GM12878 (cell line): ENCODE measurements at regions not wholly inside any gene's neighbourhood (a gene's known extent, or its start where the extent isn't known, plus 50 kb on each side); places are given as distances from the start of the nearest gene placed in this dataset.
"Not testable (repeated sequence)": the region's sequence is repeated elsewhere in the genome, so short reads cannot be mapped to it uniquely, and the experiment has no call there.

Source experiments
- ATAC-seq: fragments of 200-7000 bp; cut with Tn5 transposase; 3 replicates; pipeline ENCODE4 v1.9.1; 2020; ENCODE audit warnings: mild to moderate bottlenecking, moderate library complexity
- BruUV-seq: library from RNA; stranded (reverse); fragments of 400-500 nt; replicated peaks from 2 replicates; lab custom pipeline; 2021; lab: Mats Ljungman, UMichigan
- CTCF ChIA-PET: fragments of 300-600 bp; sonication (Branson Sonifier 250); formaldehyde crosslinking; extraction: SDS; loops from one replicate; lab custom pipeline; 2021; ENCODE audit warnings: inconsistent platforms; lab: Yijun Ruan, JAX
- POLR2A ChIA-PET: fragments of 350-600 bp; formaldehyde crosslinking; extraction: SDS; loops from one replicate; lab custom pipeline; 2021; ENCODE audit warnings: inconsistent platforms; lab: Charles Lee
- RAD21 ChIA-PET: fragments of 300-600 bp; sonication (Branson Sonifier 250); formaldehyde crosslinking; loops from one replicate; lab custom pipeline; 2023; ENCODE audit warnings: antibody characterized with exemption; ENCODE audit not compliant: unreplicated experiment; lab: Charles Lee
- SMC1A ChIA-PET: fragments of 300-600 bp; sonication (Branson Sonifier 250); formaldehyde crosslinking; loops from one replicate; lab custom pipeline; 2023; ENCODE audit not compliant: unreplicated experiment, uncharacterized antibody; lab: Charles Lee
- DNase-seq: peaks from one replicate; pipeline ENCODE4 v3.0.0-alpha.2; 2011; ENCODE audit warnings: low read depth, low spot score
- FAIRE-seq: peaks from 3 replicates; lab custom pipeline; 2011; peaks lifted over from hg19 to GRCh38; lab: Jason Lieb, UNC
- H2AFZ ChIP-seq: 2 replicates; pipeline ENCODE4 v1.6.0; 2011; ENCODE audit warnings: low read depth, low read length, control low read depth; ENCODE audit not compliant: control insufficient read depth
- H3K27ac ChIP-seq: 2 replicates; pipeline ENCODE4 v1.5.1; 2011; ENCODE audit warnings: control low read depth; ENCODE audit not compliant: control insufficient read depth, insufficient read depth
- H3K27me3 ChIP-seq, 2 experiments: replicated peaks in 1 of 2; 2 replicates each; pipeline versions ENCODE4 v1.6.0 to v1.6.1; 2011; ENCODE audit warnings: low read length in 1 of 2; ENCODE audit not compliant: control insufficient read depth in 2 of 2, insufficient read depth in 2 of 2
- H3K36me3 ChIP-seq, 2 experiments: 2 replicates each; pipeline ENCODE4 v1.5.1; 2011; ENCODE audit warnings: low read length in 1 of 2; ENCODE audit not compliant: control insufficient read depth in 2 of 2, insufficient read depth in 2 of 2
- H3K4me1 ChIP-seq: 2 replicates; pipeline ENCODE4 v1.6.1; 2011; ENCODE audit warnings: mild to moderate bottlenecking, low read length, moderate library complexity, mixed read lengths; ENCODE audit not compliant: control insufficient read depth, insufficient read depth
- H3K4me2 ChIP-seq: 2 replicates; pipeline ENCODE4 v1.6.0; 2011; ENCODE audit warnings: control low read depth; ENCODE audit not compliant: control insufficient read depth, insufficient read depth
- H3K4me3 ChIP-seq: fragments of 200-600 bp; sonication (generic); 2 replicates; pipeline ENCODE4 v1.5.1; 2016
- H3K79me2 ChIP-seq: 2 replicates; pipeline ENCODE4 v1.6.0; 2011; ENCODE audit warnings: low read length; ENCODE audit not compliant: control insufficient read depth, insufficient read depth
- H3K9ac ChIP-seq: 2 replicates; pipeline ENCODE4 v1.8.0; 2011; ENCODE audit warnings: low read length, control low read depth, mixed read lengths; ENCODE audit not compliant: control insufficient read depth, insufficient read depth
- H3K9me3 ChIP-seq: replicated peaks from 3 replicates; pipeline ENCODE4 v1.5.1; 2011; ENCODE audit warnings: mild to moderate bottlenecking, low read length; ENCODE audit not compliant: control insufficient read depth, insufficient read depth
- H4K20me1 ChIP-seq: 2 replicates; pipeline ENCODE4 v1.6.0; 2011; ENCODE audit not compliant: control insufficient read depth, insufficient read depth
- BCLAF1 ChIP-seq: fragments of 450-650 bp; IDR thresholded peaks from 2 replicates; pipeline ENCODE4 v1.6.1; 2017; ENCODE audit warnings: antibody characterized with exemption, mild to moderate bottlenecking, moderate library complexity
- BRCA1 ChIP-seq: IDR thresholded peaks from 2 replicates; pipeline ENCODE4 v1.6.1; 2011; ENCODE audit warnings: low read depth, low read length, improper control_type of control experiment
- DPF2 ChIP-seq: fragments of 450-650 bp; IDR thresholded peaks from 2 replicates; pipeline ENCODE4 v1.6.1; 2017; ENCODE audit warnings: mild to moderate bottlenecking
- IKZF1 ChIP-seq: fragments of 450-650 bp; conservative IDR thresholded peaks from 2 replicates; pipeline ENCODE4 v1.6.1; 2017; ENCODE audit warnings: antibody characterized with exemption, mild to moderate bottlenecking
- IRF5 ChIP-seq: fragments of 450-650 bp; IDR thresholded peaks from 2 replicates; pipeline ENCODE4 v1.6.1; 2017; ENCODE audit warnings: borderline replicate concordance
- JUNB ChIP-seq: IDR thresholded peaks from 2 replicates; pipeline ENCODE4 v1.6.1; 2016; ENCODE audit warnings: antibody characterized with exemption, mild to moderate bottlenecking
- MTA3 ChIP-seq: IDR thresholded peaks from 2 replicates; pipeline ENCODE4 v1.6.1; 2012; ENCODE audit warnings: low read length, inconsistent platforms, borderline replicate concordance
- MYC ChIP-seq: IDR thresholded peaks from 2 replicates; pipeline ENCODE4 v1.6.1; 2011; ENCODE audit warnings: mild to moderate bottlenecking, low read length, moderate library complexity, inconsistent platforms; ENCODE audit not compliant: insufficient read depth, insufficient replicate concordance, insufficient read length, severe bottlenecking
- RCOR1 ChIP-seq: conservative IDR thresholded peaks from 2 replicates; pipeline ENCODE4 v1.6.1; 2012; ENCODE audit warnings: low read depth, low read length, improper control_type of control experiment
- RELB ChIP-seq: fragments of 450-650 bp; IDR thresholded peaks from 2 replicates; pipeline ENCODE4 v1.6.1; 2017; ENCODE audit warnings: low read depth, mild to moderate bottlenecking, moderate library complexity
- STAT1 ChIP-seq: fragments of 450-650 bp; conservative IDR thresholded peaks from 2 replicates; pipeline ENCODE4 v1.6.1; 2014; ENCODE audit warnings: antibody characterized with exemption, mild to moderate bottlenecking
- WGBS: methylation state at CpG from one replicate; pipeline ENCODE4 v1.1.6; 2016; ENCODE audit warnings: low lambda C conversion rate; ENCODE audit not compliant: insufficient replicate concordance, insufficient coverage; ENCODE audit errors: missing lambda C conversion rate; 5-methylcytosine and 5-hydroxymethylcytosine counted together
- in situ Hi-C: fragments of 300-500 bp; cut with MboI; formaldehyde crosslinking; loops from 9 replicates; pipeline ENCODE4 v1.14.3; 2018; ENCODE audit warnings: mixed read lengths
- intact Hi-C: fragments of 100-400 bp; cut with micrococcal nuclease; formaldehyde crosslinking; loops from one replicate; pipeline ENCODE4 v1.14.2; 2022; ENCODE audit not compliant: unreplicated experiment

GRCh38 chr19:23470873-23471545 is 75.7 kb upstream of the ZNF91 start (continued):
- no peak for TF ChIP-seq MTA3
- TF ChIP-seq RCOR1: no peak
- no peak for TF ChIP-seq BRCA1
- no peak for TF ChIP-seq JUNB

- H3K4me2 ChIP-seq, FAIRE-seq, BruUV-seq, H3K4me3 ChIP-seq, H2AFZ ChIP-seq, H3K27me3 ChIP-seq, H3K27ac ChIP-seq, H4K20me1 ChIP-seq, POLR2A ChIA-PET, ATAC-seq, H3K4me1 ChIP-seq, in situ Hi-C loops, SMC1A ChIA-PET, CTCF ChIA-PET, H3K9me3 ChIP-seq, H3K36me3 ChIP-seq, H3K79me2 ChIP-seq, RAD21 ChIA-PET, H3K9ac ChIP-seq, DNase-seq, intact Hi-C loops: not testable (repeated sequence)
- WGBS: 39% methylated on average over 2 of the region's 2 CpGs
Measured at GRCh38 chr19:23464349-23464748, 69.1 kb upstream of the ZNF91 start.

- ATAC-seq: no peak
- ChIA-PET POLR2A (no interaction called here), CTCF (no interaction called here), SMC1A (no interaction called here), RAD21 (no interaction called here)
- no peak overlapping the region for H3K27ac ChIP-seq
- H3K4me2 ChIP-seq: no peak overlapping the region
- intact Hi-C loops: no loop called here
- H3K27me3 ChIP-seq: no peaks in the 10 kb centered on the region
- no peak overlapping the region for H2AFZ ChIP-seq
- H3K4me3 ChIP-seq: no peak overlapping the region
- H3K9ac ChIP-seq: no peak overlapping the region
- H3K79me2 ChIP-seq: no peaks in the 10 kb centered on the region
- no peaks in the 10 kb centered on the region for H4K20me1 ChIP-seq
- in situ Hi-C loops: no loop called here
- DNase-seq: no peak
- no peaks in the 10 kb centered on the region for H3K36me3 ChIP-seq
- no peaks in the 10 kb centered on the region; the same call in 2 of the 3 replicates for H3K9me3 ChIP-seq
- FAIRE-seq: no peak
- no TSS peak for BruUV-seq
- H3K4me1 ChIP-seq: no peaks in the 10 kb centered on the region
- 6% methylated on average over 2 of the region's 2 CpGs for whole genome bisulfite sequencing
- TF ChIP-seq RELB (no peak), IKZF1 (no peak), IRF5 (no peak), BCLAF1 (no peak), MYC (no peak), STAT1 (no peak), DPF2 (no peak)
Measured at GRCh38 chr19:23461120-23461519, 65.8 kb upstream of the ZNF91 start.
